ENCODE measurements at regions not wholly inside any gene's neighbourhood (a gene's known extent, or its start where the extent isn't known, plus 50 kb on each side); places are given as distances from the start of the nearest gene placed in this dataset.

DNA sequence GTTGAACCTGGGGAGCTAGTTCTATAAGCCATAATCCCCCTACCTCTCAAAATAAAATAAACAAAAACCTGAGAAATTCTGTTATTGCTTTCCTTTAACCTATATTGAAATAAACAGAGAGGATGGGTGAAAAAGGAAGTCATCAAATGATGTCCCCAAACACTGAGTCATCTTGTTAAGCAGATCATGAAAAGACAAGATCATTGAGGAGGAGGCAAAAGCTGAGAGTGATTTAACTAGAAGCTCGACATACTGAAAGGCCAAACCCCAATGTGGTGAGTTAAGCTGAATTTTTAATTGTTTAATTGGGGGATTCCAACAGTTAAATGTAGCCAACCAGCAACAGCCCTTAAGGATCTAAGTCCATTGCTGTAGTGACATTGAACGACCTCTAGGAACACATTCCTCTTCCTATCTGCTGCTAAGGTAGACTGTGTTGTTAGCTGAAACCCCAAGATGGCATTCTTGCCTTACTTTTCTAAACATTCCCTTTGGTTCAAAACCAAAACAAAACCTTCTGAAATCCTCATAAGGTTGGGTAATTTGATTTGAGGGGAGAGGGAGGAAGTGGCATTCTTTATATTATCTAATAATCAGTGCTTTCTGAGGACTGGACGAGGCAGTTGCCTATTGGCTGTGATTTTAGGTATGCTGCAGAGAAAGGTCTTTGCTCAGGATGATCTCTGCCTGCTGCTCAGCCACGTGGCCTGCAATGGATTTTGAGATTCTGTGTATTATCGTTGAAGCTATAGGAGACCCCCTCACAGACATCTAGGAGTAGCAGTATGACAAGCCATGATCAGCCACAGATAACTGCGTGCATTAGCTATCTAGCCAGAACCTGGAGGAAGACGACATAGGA lies 62.7 kb upstream of the BNIP2 start:
- no peaks in the 10 kb centered on the region for H3K36me3 ChIP-seq (ENCODE audit: insufficient read depth, low read length)
- TF ChIP-seq, protein P1, sequence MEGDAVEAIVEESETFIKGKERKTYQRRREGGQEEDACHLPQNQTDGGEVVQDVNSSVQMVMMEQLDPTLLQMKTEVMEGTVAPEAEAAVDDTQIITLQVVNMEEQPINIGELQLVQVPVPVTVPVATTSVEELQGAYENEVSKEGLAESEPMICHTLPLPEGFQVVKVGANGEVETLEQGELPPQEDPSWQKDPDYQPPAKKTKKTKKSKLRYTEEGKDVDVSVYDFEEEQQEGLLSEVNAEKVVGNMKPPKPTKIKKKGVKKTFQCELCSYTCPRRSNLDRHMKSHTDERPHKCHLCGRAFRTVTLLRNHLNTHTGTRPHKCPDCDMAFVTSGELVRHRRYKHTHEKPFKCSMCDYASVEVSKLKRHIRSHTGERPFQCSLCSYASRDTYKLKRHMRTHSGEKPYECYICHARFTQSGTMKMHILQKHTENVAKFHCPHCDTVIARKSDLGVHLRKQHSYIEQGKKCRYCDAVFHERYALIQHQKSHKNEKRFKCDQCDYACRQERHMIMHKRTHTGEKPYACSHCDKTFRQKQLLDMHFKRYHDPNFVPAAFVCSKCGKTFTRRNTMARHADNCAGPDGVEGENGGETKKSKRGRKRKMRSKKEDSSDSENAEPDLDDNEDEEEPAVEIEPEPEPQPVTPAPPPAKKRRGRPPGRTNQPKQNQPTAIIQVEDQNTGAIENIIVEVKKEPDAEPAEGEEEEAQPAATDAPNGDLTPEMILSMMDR (IDR thresholded peaks at IDR 0.05; ENCODE audit: borderline replicate concordance, extremely low read depth, low read length, poor library complexity, severe bottlenecking): peak; percentile 63
- TF ChIP-seq EZH2 (IDR thresholded peaks at IDR 0.05; ENCODE audit: borderline replicate concordance, low read depth, low read length, severe bottlenecking): no peak
- no peaks in the 10 kb centered on the region for H4K20me1 ChIP-seq (ENCODE audit: insufficient read depth, low read length)
- H3K4me3 ChIP-seq (ENCODE audit: low read depth in 1 of 2, low read length in 2 of 2): no peak overlapping the region
- no peaks in the 10 kb centered on the region for H3K9me3 ChIP-seq (ENCODE audit: insufficient read depth, low read length, severe bottlenecking)
- no peak overlapping the region for H3K9ac ChIP-seq (ENCODE audit: low read depth, low read length)
- no peaks in the 10 kb centered on the region for H3K4me1 ChIP-seq (ENCODE audit: insufficient read depth, low read length)
- no peak overlapping the region for H2AFZ ChIP-seq (ENCODE audit: low read depth, low read length)
- DNase-seq: no peak
- peak; percentile 70 for ATAC-seq (ENCODE audit: insufficient read depth, low read depth)
- H3K4me2 ChIP-seq (ENCODE audit: insufficient read depth, low read length): no peak overlapping the region
- H3K27ac ChIP-seq (ENCODE audit: low read length): no peak overlapping the region
- no peaks in the 10 kb centered on the region for H3K79me2 ChIP-seq (ENCODE audit: insufficient read depth, low read length)
- peaks cover 4% of the 10 kb centered on the region for H3K27me3 ChIP-seq (ENCODE audit: insufficient read depth, low read length, poor library complexity)

DNA sequence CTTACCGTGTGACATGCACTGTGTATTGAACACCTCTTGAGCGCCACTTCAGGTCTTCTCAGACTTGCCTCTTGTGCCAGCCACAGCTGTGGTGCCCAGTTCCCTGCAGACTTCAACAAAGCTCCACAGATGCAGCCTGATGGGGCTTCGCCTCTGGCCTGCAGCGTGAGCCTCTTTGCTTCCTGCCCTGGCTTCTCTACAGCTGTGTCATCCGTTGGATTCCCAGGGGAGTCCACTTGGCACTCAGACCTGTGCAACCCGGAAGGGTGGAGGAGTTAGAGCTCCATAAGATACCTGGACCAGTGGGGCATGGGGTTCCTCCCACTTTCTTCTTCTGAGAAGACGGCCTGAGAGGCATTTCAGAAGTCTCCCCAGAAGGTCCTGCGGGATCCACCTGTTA lies 57.7 kb upstream of the BNIP2 start:
- H3K79me2 ChIP-seq (ENCODE audit: insufficient read depth, low read length): no peaks in the 10 kb centered on the region
- ATAC-seq (ENCODE audit: insufficient read depth, low read depth) (no peak), DNase-seq (no peak)
- no peaks in the 10 kb centered on the region for H4K20me1 ChIP-seq (ENCODE audit: insufficient read depth, low read length)
- H3K4me3 ChIP-seq (ENCODE audit: low read depth in 1 of 2, low read length in 2 of 2): no peak overlapping the region
- H3K36me3 ChIP-seq (ENCODE audit: insufficient read depth, low read length): no peaks in the 10 kb centered on the region
- H3K9me3 ChIP-seq (ENCODE audit: insufficient read depth, low read length, severe bottlenecking): no peaks in the 10 kb centered on the region
- no peak overlapping the region for H3K4me2 ChIP-seq (ENCODE audit: insufficient read depth, low read length)
- H3K9ac ChIP-seq (ENCODE audit: low read depth, low read length): no peak overlapping the region
- no peak overlapping the region for H2AFZ ChIP-seq (ENCODE audit: low read depth, low read length)
- H3K4me1 ChIP-seq (ENCODE audit: insufficient read depth, low read length): no peaks in the 10 kb centered on the region
- TF ChIP-seq, protein P1 (IDR thresholded peaks at IDR 0.05; ENCODE audit: borderline replicate concordance, extremely low read depth, low read length, poor library complexity, severe bottlenecking): no peak
- no peak for TF ChIP-seq EZH2 (IDR thresholded peaks at IDR 0.05; ENCODE audit: borderline replicate concordance, low read depth, low read length, severe bottlenecking)
- peaks cover 4% of the 10 kb centered on the region for H3K27me3 ChIP-seq (ENCODE audit: insufficient read depth, low read length, poor library complexity)
- H3K27ac ChIP-seq (ENCODE audit: low read length): no peak overlapping the region

DNA sequence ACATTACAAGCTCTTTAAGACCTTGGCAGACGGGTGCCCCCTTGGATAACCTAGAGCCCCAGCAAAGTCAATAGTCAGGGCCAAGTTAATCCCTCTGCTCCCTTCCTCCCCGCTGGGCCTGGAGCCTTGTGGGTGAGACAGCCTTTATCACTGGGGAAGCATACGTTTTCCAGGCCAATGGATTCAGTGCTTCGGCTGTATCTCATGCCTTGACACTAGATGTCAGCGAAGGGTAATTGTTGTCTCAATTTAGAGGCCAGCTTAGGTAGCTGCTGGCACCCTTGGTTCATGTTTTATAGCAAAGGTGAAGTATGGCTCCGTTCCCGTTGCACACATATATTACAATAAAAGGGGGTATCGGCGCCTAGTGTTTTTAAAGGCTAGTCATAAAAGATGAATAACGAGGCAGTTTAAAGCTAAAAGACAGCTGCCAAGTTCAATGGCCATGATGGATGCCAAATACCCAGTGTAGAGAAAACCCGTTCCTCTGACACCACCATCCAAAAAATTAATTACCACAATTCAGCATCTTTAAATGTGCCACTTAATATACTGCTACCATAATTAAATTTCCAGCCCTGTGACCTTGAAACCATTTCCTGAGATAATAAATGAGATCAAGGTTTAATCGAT lies 52.3 kb upstream of the BNIP2 start:
- Histone ChIP-seq H3K79me2 (ENCODE audit: insufficient read depth, low read length) (no peaks in the 10 kb centered on the region), H3K9me3 (ENCODE audit: insufficient read depth, low read length, severe bottlenecking) (no peaks in the 10 kb centered on the region), H3K4me3 (ENCODE audit: low read depth in 1 of 2, low read length in 2 of 2) (no peak overlapping the region), H4K20me1 (ENCODE audit: insufficient read depth, low read length) (no peaks in the 10 kb centered on the region), H3K27me3 (ENCODE audit: insufficient read depth, low read length, poor library complexity) (no peaks in the 10 kb centered on the region), H3K36me3 (ENCODE audit: insufficient read depth, low read length) (no peaks in the 10 kb centered on the region), H3K4me2 (ENCODE audit: insufficient read depth, low read length) (no peak overlapping the region), H3K4me1 (ENCODE audit: insufficient read depth, low read length) (no peaks in the 10 kb centered on the region), H3K27ac (ENCODE audit: low read length) (no peak overlapping the region), H3K9ac (ENCODE audit: low read depth, low read length) (no peak overlapping the region), H2AFZ (ENCODE audit: low read depth, low read length) (no peak overlapping the region)
- peak; percentile 20 for DNase-seq
- TF ChIP-seq, protein P1 (IDR thresholded peaks at IDR 0.05; ENCODE audit: borderline replicate concordance, extremely low read depth, low read length, poor library complexity, severe bottlenecking): peak; percentile 69
- no peak for TF ChIP-seq EZH2 (IDR thresholded peaks at IDR 0.05; ENCODE audit: borderline replicate concordance, low read depth, low read length, severe bottlenecking)
- ATAC-seq (ENCODE audit: insufficient read depth, low read depth): peak; percentile 52; the same call in 1 of the 3 replicates
